Immature natural killer cell (primary cell): ENCODE measurements at regions not wholly inside any gene's neighbourhood (a gene's known extent, or its start where the extent isn't known, plus 50 kb on each side); places are given as distances from the start of the nearest gene placed in this dataset.

Experiments
- DNase-seq, 3 donors: peaks; one replicate each; pipeline ENCODE4 v3.0.0; 2022; ENCODE audit warnings: mixed read lengths in 1 of 3
- H3K27ac Mint-ChIP-seq, 6 donors: one replicate each; pipeline ENCODE4 v1.8.0; 2020; ENCODE audit warnings: mixed read lengths in 6 of 6, mild to moderate bottlenecking in 5 of 6, inconsistent platforms in 4 of 6, moderate library complexity in 3 of 6
- H3K27me3 Mint-ChIP-seq, 3 donors: one replicate each; pipeline ENCODE4 v1.8.0; 2020 to 2021; ENCODE audit warnings: low read depth in 3 of 3, mild to moderate bottlenecking in 3 of 3, mixed read lengths in 3 of 3, moderate library complexity in 3 of 3, inconsistent platforms in 1 of 3
- H3K36me3 Mint-ChIP-seq, 3 donors: one replicate each; pipeline ENCODE4 v1.8.0; 2020; ENCODE audit warnings: mixed read lengths in 3 of 3, inconsistent platforms in 2 of 3, mild to moderate bottlenecking in 2 of 3
- H3K4me1 Mint-ChIP-seq, 2 donors: one replicate each; pipeline ENCODE4 v1.8.0; 2020; ENCODE audit warnings: inconsistent platforms in 2 of 2, mild to moderate bottlenecking in 2 of 2, mixed read lengths in 2 of 2, moderate library complexity in 1 of 2
- H3K4me3 Mint-ChIP-seq, 5 donors: one replicate each; pipeline ENCODE4 v1.8.0; 2020; ENCODE audit warnings: mild to moderate bottlenecking in 5 of 5, mixed read lengths in 5 of 5, inconsistent platforms in 3 of 5, moderate library complexity in 3 of 5
- H3K9me3 Mint-ChIP-seq, 6 donors: one replicate each; pipeline ENCODE4 v1.8.0; 2020; ENCODE audit warnings: mild to moderate bottlenecking in 6 of 6, mixed read lengths in 6 of 6, inconsistent platforms in 4 of 6, moderate library complexity in 3 of 6

GRCh38 chr12:30823156-30823699 lies 68.5 kb upstream of the CAPRIN2 start:
- Mint-ChIP-seq H3K27me3 (peaks cover 5 to 19% (median 8%) of the 10 kb centered on the region in 3 donors), H3K4me1 (peaks cover 21 to 26% of the 10 kb centered on the region in 2 donors), H3K36me3 (no peaks in the 10 kb centered on the region), H3K9me3 (no peaks in the 10 kb centered on the region), H3K27ac (peak overlapping the region in 5 of 6 donors; percentile 50 to 86 (median 73)), H3K4me3 (peak overlapping the region; percentile 87 to 98 (median 92))
- peak; percentile 14 to 42 (median 40) for DNase-seq

GRCh38 chr12:30822385-30823155 lies 67.8 kb upstream of the CAPRIN2 start:
- no peaks in the 10 kb centered on the region for H3K36me3 Mint-ChIP-seq
- peak overlapping the region; percentile 87 to 98 (median 92) for H3K4me3 Mint-ChIP-seq
- peaks cover 1 to 20% (median 8%) of the 10 kb centered on the region in 3 donors for H3K27me3 Mint-ChIP-seq
- DNase-seq = peak; percentile 19 to 40 (median 37)
- H3K4me1 Mint-ChIP-seq = peaks cover 21 to 26% of the 10 kb centered on the region in 2 donors
- H3K27ac Mint-ChIP-seq = peak overlapping the region in 5 of 6 donors; percentile 50 to 86 (median 73)
- H3K9me3 Mint-ChIP-seq = no peaks in the 10 kb centered on the region

GRCh38 chr12:30820406-30820946 lies 65.7 kb upstream of the CAPRIN2 start:
- Mint-ChIP-seq H3K27ac (no peak overlapping the region), H3K36me3 (no peaks in the 10 kb centered on the region), H3K27me3 (peaks cover 1 to 16% (median 13%) of the 10 kb centered on the region in 3 donors), H3K4me3 (peak overlapping the region in 1 of 5 donors; percentile 10), H3K4me1 (peaks cover 21 to 26% of the 10 kb centered on the region in 2 donors), H3K9me3 (no peaks in the 10 kb centered on the region)
- no peak for DNase-seq

GRCh38 chr12:30818562-30818961 lies 63.8 kb upstream of the CAPRIN2 start:
- no peaks in the 10 kb centered on the region for H3K36me3 Mint-ChIP-seq
- peaks cover 14 to 18% of the 10 kb centered on the region in 2 donors for H3K4me1 Mint-ChIP-seq
- H3K27me3 Mint-ChIP-seq = peaks cover 0 to 15% (median 9%) of the 10 kb centered on the region in 3 donors
- no peak for DNase-seq
- no peaks in the 10 kb centered on the region for H3K9me3 Mint-ChIP-seq
- no peak overlapping the region for H3K4me3 Mint-ChIP-seq
- no peak overlapping the region for H3K27ac Mint-ChIP-seq

- Mint-ChIP-seq H3K27me3 (peaks cover 0 to 14% (median 11%) of the 10 kb centered on the region in 3 donors), H3K4me1 (peaks cover 3 to 5% of the 10 kb centered on the region in 2 donors), H3K9me3 (no peaks in the 10 kb centered on the region), H3K4me3 (no peak overlapping the region), H3K27ac (no peak overlapping the region), H3K36me3 (no peaks in the 10 kb centered on the region)
- DNase-seq = no peak
Measured at GRCh38 chr12:30816742-30817465, 62.2 kb upstream of the CAPRIN2 start.

GRCh38 chr12:30814295-30814655 lies 59.5 kb upstream of the CAPRIN2 start:
- Mint-ChIP-seq H3K27me3 (peaks cover 0 to 14% (median 11%) of the 10 kb centered on the region in 3 donors), H3K36me3 (no peaks in the 10 kb centered on the region), H3K4me3 (no peak overlapping the region), H3K4me1 (no peaks in the 10 kb centered on the region), H3K27ac (no peak overlapping the region), H3K9me3 (no peaks in the 10 kb centered on the region)
- no peak for DNase-seq

GRCh38 chr12:30813525-30814294 lies 59.0 kb upstream of the CAPRIN2 start:
- H3K36me3 Mint-ChIP-seq = peaks cover 0 to under 1% (median 0%) of the 10 kb centered on the region in 3 donors
- no peak overlapping the region for H3K4me3 Mint-ChIP-seq
- H3K27ac Mint-ChIP-seq = no peak overlapping the region
- peaks cover 0 to 11% (median 10%) of the 10 kb centered on the region in 3 donors for H3K27me3 Mint-ChIP-seq
- H3K9me3 Mint-ChIP-seq = peaks cover 0 to under 1% (median 0%) of the 10 kb centered on the region in 6 donors
- no peak for DNase-seq
- H3K4me1 Mint-ChIP-seq = no peaks in the 10 kb centered on the region

- H3K36me3 Mint-ChIP-seq = peaks cover 0 to 8% (median 4%) of the 10 kb centered on the region in 3 donors
Measured at GRCh38 chr12:30811966-30812365, 57.2 kb upstream of the CAPRIN2 start.

GRCh38 chr12:30810918-30811317 lies 56.2 kb upstream of the CAPRIN2 start:
- no peak for DNase-seq
- Mint-ChIP-seq H3K9me3 (peaks cover 0 to 5% (median 3%) of the 10 kb centered on the region in 6 donors), H3K27me3 (peaks cover 2 to 6% (median 5%) of the 10 kb centered on the region in 3 donors), H3K4me1 (no peaks in the 10 kb centered on the region), H3K4me3 (no peak overlapping the region), H3K27ac (no peak overlapping the region), H3K36me3 (peaks cover 0 to 8% (median 4%) of the 10 kb centered on the region in 3 donors)

More at GRCh38 chr12:30811966-30812365, 57.2 kb upstream of the CAPRIN2 start:
- Mint-ChIP-seq H3K4me1 (no peaks in the 10 kb centered on the region), H3K27me3 (peaks cover 2 to 9% (median 6%) of the 10 kb centered on the region in 3 donors), H3K4me3 (no peak overlapping the region), H3K27ac (no peak overlapping the region), H3K9me3 (peaks cover 0 to 5% (median 3%) of the 10 kb centered on the region in 6 donors)
- DNase-seq = no peak

- H3K27ac Mint-ChIP-seq = peak overlapping the region in 1 of 6 donors; percentile 11
- peaks cover 2% of the 10 kb centered on the region in 3 donors for H3K27me3 Mint-ChIP-seq
- DNase-seq = no peak
- no peak overlapping the region for H3K4me3 Mint-ChIP-seq
- H3K4me1 Mint-ChIP-seq = no peaks in the 10 kb centered on the region
- H3K36me3 Mint-ChIP-seq = peaks cover 0 to 8% (median 4%) of the 10 kb centered on the region in 3 donors
- H3K9me3 Mint-ChIP-seq = peaks cover 0 to 5% (median 3%) of the 10 kb centered on the region in 6 donors
Measured at GRCh38 chr12:30807695-30808034, 52.9 kb upstream of the CAPRIN2 start.

- Mint-ChIP-seq H3K27me3 (peaks cover 2% of the 10 kb centered on the region in 3 donors), H3K27ac (peak overlapping the region in 1 of 6 donors; percentile 11), H3K4me3 (no peak overlapping the region), H3K4me1 (no peaks in the 10 kb centered on the region), H3K9me3 (peaks cover 0 to 5% (median 3%) of the 10 kb centered on the region in 6 donors), H3K36me3 (peaks cover 0 to 8% (median 4%) of the 10 kb centered on the region in 3 donors)
- DNase-seq = peak; percentile 39 to 59 (median 53)
Measured at GRCh38 chr12:30806989-30807694, 52.4 kb upstream of the CAPRIN2 start.

GRCh38 chr12:30805959-30806358 lies 51.2 kb upstream of the CAPRIN2 start:
- H3K27ac Mint-ChIP-seq = no peak overlapping the region
- no peaks in the 10 kb centered on the region for H3K4me1 Mint-ChIP-seq
- H3K36me3 Mint-ChIP-seq = peaks cover 0 to 8% (median 4%) of the 10 kb centered on the region in 3 donors
- DNase-seq = no peak
- H3K27me3 Mint-ChIP-seq = peaks cover 0 to 2% (median 2%) of the 10 kb centered on the region in 3 donors
- peaks cover 0 to 5% (median 3%) of the 10 kb centered on the region in 6 donors for H3K9me3 Mint-ChIP-seq
- H3K4me3 Mint-ChIP-seq = no peak overlapping the region
